GM18511 (cell line): ENCODE measurements at regions not wholly inside any gene's neighbourhood (a gene's known extent, or its start where the extent isn't known, plus 50 kb on each side); places are given as distances from the start of the nearest gene placed in this dataset.

Source experiments
- ATAC-seq: cut with Tn5 transposase; IDR thresholded peaks from one replicate; pipeline ENCODE4 v1.9.1; 2021; ENCODE audit warnings: mild to moderate bottlenecking, moderate library complexity; ENCODE audit not compliant: unreplicated experiment

- no peak for ATAC-seq
Measured at GRCh38 chr9:108681851-108682590, 173.8 kb downstream of the ACTL7B start.

GRCh38 chr9:108680946-108681345, 174.8 kb downstream of the ACTL7B start:
- ATAC-seq: no peak

- no peak for ATAC-seq
Measured at GRCh38 chr9:108677776-108678175, 178.0 kb downstream of the ACTL7B start.

GRCh38 chr9:108676355-108676754, 179.4 kb downstream of the ACTL7B start:
- ATAC-seq: no peak

- ATAC-seq: no peak
Measured at GRCh38 chr9:108675708-108676107, 180.1 kb downstream of the ACTL7B start.

- ATAC-seq: no peak
Measured at GRCh38 chr9:108674766-108675530, 180.8 kb downstream of the ACTL7B start.

GRCh38 chr9:108673386-108673785, 182.4 kb downstream of the ACTL7B start:
- no peak for ATAC-seq

GRCh38 chr9:108672475-108673190, 183.2 kb downstream of the ACTL7B start:
- no peak for ATAC-seq

GRCh38 chr9:108671794-108672193, 184.0 kb downstream of the ACTL7B start:
- ATAC-seq: no peak

GRCh38 chr9:108671176-108671575, 184.6 kb downstream of the ACTL7B start:
- no peak for ATAC-seq

GRCh38 chr9:108668938-108669335, 186.8 kb downstream of the ACTL7B start:
- no peak for ATAC-seq

- no peak for ATAC-seq
Measured at GRCh38 chr9:108668191-108668937, 187.4 kb downstream of the ACTL7B start.

- no peak for ATAC-seq
Measured at GRCh38 chr9:108666240-108666784, 189.5 kb downstream of the ACTL7B start.

- no peak for ATAC-seq
Measured at GRCh38 chr9:108665521-108666239, 190.1 kb downstream of the ACTL7B start.

- no peak for ATAC-seq
Measured at GRCh38 chr9:108664309-108665255, 191.2 kb downstream of the ACTL7B start.

GRCh38 chr9:108663422-108663821, 192.4 kb downstream of the ACTL7B start:
- no peak for ATAC-seq

GRCh38 chr9:108662956-108663355, 192.8 kb downstream of the ACTL7B start:
- ATAC-seq: no peak

- ATAC-seq: no peak
Measured at GRCh38 chr9:108662091-108662875, 193.5 kb downstream of the ACTL7B start.
